Spleen (tissue), 11 donors: ENCODE measurements at regions not wholly inside any gene's neighbourhood (a gene's known extent, or its start where the extent isn't known, plus 50 kb on each side); places are given as distances from the start of the nearest gene placed in this dataset.

Source experiments
- DNase-seq: peaks from one replicate; pipeline ENCODE4 v3.0.0-alpha.2; 2020
- H3K27ac ChIP-seq, 8 donors: fragments of 200-600 bp; sonication (generic) in 7 of 8; 1 replicate in 4 of 8; 2 replicates in 4 of 8; pipeline versions ENCODE4 v1.5.0 to v1.8.0; 2016 to 2021; ENCODE audit warnings: inconsistent platforms in 4 of 8, mild to moderate bottlenecking in 4 of 8, moderate library complexity in 1 of 8
- H3K27me3 ChIP-seq, 7 donors: fragments of 200-600 bp; sonication (generic) in 6 of 7; replicated peaks in 1 of 7; 1 replicate in 4 of 7; 2 replicates in 3 of 7; pipeline versions ENCODE4 v1.5.0 to v1.8.0; 2016 to 2021; ENCODE audit warnings: inconsistent platforms in 3 of 7, mild to moderate bottlenecking in 1 of 7
- H3K36me3 ChIP-seq, 6 donors: fragments of 200-600 bp; sonication (generic) in 5 of 6; 1 replicate in 4 of 6; 2 replicates in 2 of 6; pipeline versions ENCODE4 v1.5.0 to v1.8.0; 2016 to 2021; ENCODE audit warnings: inconsistent platforms in 2 of 6
- H3K4me1 ChIP-seq, 6 donors: fragments of 200-600 bp; sonication (generic) in 5 of 6; 1 replicate in 3 of 6; 2 replicates in 3 of 6; pipeline versions ENCODE4 v1.5.0 to v1.8.0; 2016 to 2021; ENCODE audit warnings: inconsistent platforms in 3 of 6
- H3K4me3 ChIP-seq, 8 donors: fragments of 200-600 bp; sonication (generic) in 7 of 8; 1 replicate in 4 of 8; 2 replicates in 4 of 8; pipeline versions ENCODE4 v1.5.0 to v1.8.0; 2016 to 2021; ENCODE audit warnings: inconsistent platforms in 4 of 8, mild to moderate bottlenecking in 4 of 8, moderate library complexity in 2 of 8
- H3K9me3 ChIP-seq, 8 donors: fragments of 200-600 bp; sonication (generic) in 7 of 8; 1 replicate in 4 of 8; 2 replicates in 4 of 8; pipeline versions ENCODE4 v1.5.0 to v1.8.0; 2016 to 2021; ENCODE audit warnings: inconsistent platforms in 4 of 8
- POLR2A ChIP-seq, 3 donors: fragments of 450-650 bp; IDR thresholded peaks; one replicate each; pipeline ENCODE4 v1.5.1; 2017; ENCODE audit warnings: antibody characterized with exemption in 3 of 3, mild to moderate bottlenecking in 1 of 3
- POLR2AphosphoS5 ChIP-seq, 3 donors: sonication (generic); formaldehyde crosslinking; IDR thresholded peaks; one replicate each; pipeline ENCODE4 v1.5.1; 2017; ENCODE audit warnings: antibody characterized with exemption in 3 of 3
- WGBS, 5 donors: extraction: QIAGEN DNeasy Blood & Tissue Kit in 3 of 5; methylation state at CpG; one replicate each; pipeline versions ENCODE4 v1.1.5 to v1.1.7; 2013 to 2018; 5-methylcytosine and 5-hydroxymethylcytosine counted together
- intact Hi-C: fragments of 100-400 bp; cut with DNase I; formaldehyde crosslinking; loops from one replicate; pipeline ENCODE4 v1.15.0; 2023; ENCODE audit warnings: low total_unique reads
- small RNA-seq, 4 donors: library from RNA; depleted of rRNA; stranded (forward); fragments of <200 nt; gene quantifications; one replicate each; pipeline ENCODE3, GENCODE V24; 2016
- TF ChIP-seq, protein P1 (sequence below), 11 experiments: fragments of 200-600 bp in 7 of 11; fragments of 450-650 bp in 4 of 11; sonication (generic) in 4 of 11; IDR thresholded peaks in 8 of 11; conservative IDR thresholded peaks in 3 of 11; 1 replicate in 7 of 11; 2 replicates in 4 of 11; pipeline versions ENCODE4 v1.4.0 to v1.8.0; 2016 to 2021; ENCODE audit warnings: antibody characterized with exemption in 11 of 11, inconsistent platforms in 4 of 11, mild to moderate bottlenecking in 1 of 11
- donor health status: healthy with polysubstance abuse.
- donor health status: DM: no; HTN: no; CAD: no; lungs with moderate emphysema.
- donor health status: DM: no; HTN: no; CAD: no.
- donor health status: Bipolar disorder and iron deficiency.
- donor health status: healthy.
- donor health status: DM: no; HTN: no; CAD: no.
- donor health status: DM: yes; HTN: yes; CAD: no.

DNA sequence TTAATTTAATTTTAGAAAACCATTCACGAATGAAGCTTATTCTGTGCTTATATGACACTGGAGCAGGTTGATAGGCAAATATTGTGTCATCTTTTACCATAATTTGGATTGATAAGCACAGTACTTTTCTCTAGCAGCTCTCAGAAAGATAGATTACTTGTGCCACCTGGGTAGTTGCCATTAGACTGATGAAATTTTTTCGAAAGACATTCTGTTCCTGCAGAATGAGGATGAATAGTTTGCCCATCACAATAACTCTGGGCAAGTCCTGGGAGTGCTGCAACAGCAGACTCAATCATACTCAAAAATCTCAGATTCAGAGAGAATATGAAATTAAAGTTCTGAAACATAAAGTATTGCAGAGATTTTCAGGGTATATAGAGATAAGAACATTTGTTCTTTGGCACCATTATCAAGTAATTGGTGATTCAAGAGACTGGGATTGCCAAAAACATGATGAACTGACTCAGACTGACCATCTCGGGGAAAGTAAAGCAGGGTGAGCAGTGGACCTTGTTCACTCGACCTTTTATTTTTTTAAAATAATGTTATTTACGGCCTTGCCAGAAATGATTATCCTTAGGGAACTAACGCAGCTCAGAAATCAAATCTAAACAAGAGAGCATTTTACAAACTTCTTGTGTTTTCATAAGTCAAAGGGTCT is 65.8 kb upstream of the PTCHD4 start:
- Histone ChIP-seq H3K27ac (no peak overlapping the region), H3K4me3 (no peak overlapping the region), H3K4me1 (no peaks in the 10 kb centered on the region), H3K27me3 (no peaks in the 10 kb centered on the region), H3K36me3 (no peaks in the 10 kb centered on the region), H3K9me3 (no peaks in the 10 kb centered on the region)
- TF ChIP-seq POLR2A (IDR thresholded peaks at IDR 0.05), result no peak
- TF ChIP-seq POLR2AphosphoS5 (IDR thresholded peaks at IDR 0.05), result no peak
- TF ChIP-seq, protein P1, sequence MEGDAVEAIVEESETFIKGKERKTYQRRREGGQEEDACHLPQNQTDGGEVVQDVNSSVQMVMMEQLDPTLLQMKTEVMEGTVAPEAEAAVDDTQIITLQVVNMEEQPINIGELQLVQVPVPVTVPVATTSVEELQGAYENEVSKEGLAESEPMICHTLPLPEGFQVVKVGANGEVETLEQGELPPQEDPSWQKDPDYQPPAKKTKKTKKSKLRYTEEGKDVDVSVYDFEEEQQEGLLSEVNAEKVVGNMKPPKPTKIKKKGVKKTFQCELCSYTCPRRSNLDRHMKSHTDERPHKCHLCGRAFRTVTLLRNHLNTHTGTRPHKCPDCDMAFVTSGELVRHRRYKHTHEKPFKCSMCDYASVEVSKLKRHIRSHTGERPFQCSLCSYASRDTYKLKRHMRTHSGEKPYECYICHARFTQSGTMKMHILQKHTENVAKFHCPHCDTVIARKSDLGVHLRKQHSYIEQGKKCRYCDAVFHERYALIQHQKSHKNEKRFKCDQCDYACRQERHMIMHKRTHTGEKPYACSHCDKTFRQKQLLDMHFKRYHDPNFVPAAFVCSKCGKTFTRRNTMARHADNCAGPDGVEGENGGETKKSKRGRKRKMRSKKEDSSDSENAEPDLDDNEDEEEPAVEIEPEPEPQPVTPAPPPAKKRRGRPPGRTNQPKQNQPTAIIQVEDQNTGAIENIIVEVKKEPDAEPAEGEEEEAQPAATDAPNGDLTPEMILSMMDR (IDR thresholded peaks at IDR 0.05 in 8 of 11, conservative IDR thresholded peaks at IDR 0.05 in 3 of 11), result no peak
- 70 to 83% (median 77%) methylated on average over 6 of the region's 6 CpGs for WGBS, 5 donors
- intact Hi-C loops, result no loop called here
- no peak for DNase-seq

DNA sequence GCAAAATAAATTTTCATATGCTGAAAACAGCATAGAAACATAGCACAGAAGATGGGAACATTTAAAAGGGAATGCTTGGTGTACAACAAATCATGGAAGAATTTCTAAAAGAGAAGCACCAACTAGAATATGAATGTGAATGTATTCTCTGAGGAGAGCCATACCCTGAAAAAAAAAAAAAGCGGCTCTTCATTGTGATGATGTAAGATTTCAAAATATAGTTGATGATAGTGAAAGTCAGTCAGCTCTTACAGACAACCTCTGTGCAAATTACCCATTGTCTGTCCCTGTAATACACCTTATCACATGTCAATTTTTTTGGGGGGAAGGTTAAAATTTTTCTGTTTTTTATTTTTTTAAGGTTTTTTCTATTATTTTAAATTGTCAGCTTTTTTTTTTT is 58.6 kb upstream of the PTCHD4 start:
- intact Hi-C loops, result no loop called here
- Histone ChIP-seq H3K27ac (no peak overlapping the region), H3K27me3 (no peaks in the 10 kb centered on the region), H3K36me3 (no peaks in the 10 kb centered on the region), H3K9me3 (no peaks in the 10 kb centered on the region), H3K4me3 (no peak overlapping the region), H3K4me1 (no peaks in the 10 kb centered on the region)
- TF ChIP-seq POLR2A (IDR thresholded peaks at IDR 0.05), result no peak
- no peak for TF ChIP-seq POLR2AphosphoS5 (IDR thresholded peaks at IDR 0.05)
- TF ChIP-seq, protein P1 (IDR thresholded peaks at IDR 0.05 in 8 of 11, conservative IDR thresholded peaks at IDR 0.05 in 3 of 11), result no peak
- WGBS, 5 donors, result 90 to 100% (median 97%) methylated on average over 1 of the region's 1 CpG
- no peak for DNase-seq

Small RNA genes lying in the stretch of these regions (small RNA-seq; reads per million reads assigned to genes)
- gene FO393413.1 (0 reads per million in 4 donors), gene RNU7-65P (0 reads per million in 4 donors)
